KMS-11 (cell line): ENCODE measurements at regions not wholly inside any gene's neighbourhood (a gene's known extent, or its start where the extent isn't known, plus 50 kb on each side); places are given as distances from the start of the nearest gene placed in this dataset.

Source experiments
- H2AFZ ChIP-seq: fragments of 200-600 bp; sonication (generic); 2 replicates; pipeline ENCODE4 v1.6.1; 2016; ENCODE audit warnings: antibody characterized with exemption, mixed run types, low read depth
- H3K27ac ChIP-seq: fragments of 200-600 bp; sonication (generic); 2 replicates; pipeline ENCODE4 v1.6.1; 2016; ENCODE audit warnings: mild to moderate bottlenecking, mixed run types
- H3K27me3 ChIP-seq: fragments of 200-600 bp; sonication (generic); 2 replicates; pipeline ENCODE4 v1.6.1; 2017; ENCODE audit warnings: mild to moderate bottlenecking, low read depth, mixed run types, moderate library complexity; ENCODE audit not compliant: insufficient read depth
- H3K36me3 ChIP-seq: fragments of 200-600 bp; sonication (generic); 2 replicates; pipeline ENCODE4 v1.6.1; 2017; ENCODE audit warnings: mild to moderate bottlenecking, mixed run types; ENCODE audit not compliant: insufficient read depth
- H3K4me1 ChIP-seq: fragments of 200-600 bp; sonication (generic); 2 replicates; pipeline ENCODE4 v1.6.1; 2016; ENCODE audit warnings: mild to moderate bottlenecking, low read depth, mixed run types; ENCODE audit not compliant: poor library complexity, severe bottlenecking
- H3K4me2 ChIP-seq: fragments of 200-600 bp; sonication (generic); 2 replicates; pipeline ENCODE4 v1.7.0; 2016; ENCODE audit warnings: mild to moderate bottlenecking, mixed run types
- H3K4me3 ChIP-seq: fragments of 200-600 bp; sonication (generic); IDR thresholded peaks from 2 replicates; pipeline ENCODE4 v1.6.1; 2017; ENCODE audit warnings: low read depth, low read length, mixed read lengths; ENCODE audit not compliant: insufficient read depth
- H3K79me2 ChIP-seq: fragments of 200-600 bp; sonication (generic); 2 replicates; pipeline ENCODE4 v1.6.1; 2016; ENCODE audit warnings: low read depth, mixed run types; ENCODE audit not compliant: insufficient read depth
- H3K9ac ChIP-seq: fragments of 200-600 bp; sonication (generic); 2 replicates; pipeline ENCODE4 v1.6.1; 2016; ENCODE audit warnings: mild to moderate bottlenecking, mixed run types
- H4K20me1 ChIP-seq: fragments of 200-600 bp; sonication (generic); 2 replicates; pipeline ENCODE4 v1.6.1; 2016; ENCODE audit warnings: mild to moderate bottlenecking, mixed run types; ENCODE audit not compliant: insufficient read depth
- TF ChIP-seq, protein P1 (sequence below): fragments of 200-600 bp; sonication (generic); conservative IDR thresholded peaks from 2 replicates; pipeline ENCODE4 v1.6.1; 2017; ENCODE audit warnings: low read depth, mild to moderate bottlenecking, antibody characterized with exemption, low read length, moderate library complexity, mixed read lengths

DNA sequence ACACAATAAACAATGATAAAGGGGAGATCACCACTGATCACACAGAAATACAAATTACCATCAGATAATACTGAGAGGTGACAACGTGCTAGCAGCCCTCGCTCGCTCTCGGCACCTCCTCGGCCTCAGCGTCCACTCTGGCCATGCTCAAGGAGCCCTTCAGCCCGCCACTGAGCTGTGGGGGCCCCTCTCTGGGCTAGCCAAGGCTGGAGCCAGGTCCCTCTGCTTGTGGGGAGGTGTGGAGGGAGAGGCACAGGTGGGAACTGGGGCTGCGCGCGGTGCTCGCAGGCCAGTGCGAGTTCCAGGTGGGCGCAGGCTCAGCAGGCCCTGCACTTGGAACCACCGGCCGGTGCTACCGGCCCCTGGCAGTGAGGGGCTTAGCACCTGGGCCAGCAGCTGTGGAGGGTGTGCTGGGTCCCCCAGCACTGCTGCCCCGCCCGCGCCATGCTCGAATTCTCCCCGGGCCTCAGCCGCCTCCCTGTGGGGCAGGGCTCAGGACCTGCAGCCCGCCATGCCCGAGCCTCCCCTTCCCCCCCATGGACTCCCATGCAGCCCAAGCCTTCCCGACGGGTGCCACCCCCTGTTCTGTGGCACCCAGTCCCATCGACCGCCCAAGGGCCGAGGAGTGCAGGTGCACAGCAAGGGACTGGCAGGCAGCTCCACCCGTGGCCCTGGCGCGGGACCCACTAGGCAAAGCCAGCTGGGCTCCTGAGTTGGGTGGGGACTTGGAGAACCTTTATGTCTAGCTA, 340.0 kb upstream of the GULP1 start:
- H3K27me3 ChIP-seq, result no peaks in the 10 kb centered on the region
- H3K4me2 ChIP-seq, result no peak overlapping the region
- no peak overlapping the region for H3K27ac ChIP-seq
- H4K20me1 ChIP-seq, result no peaks in the 10 kb centered on the region
- no peaks in the 10 kb centered on the region for H3K4me1 ChIP-seq
- no peaks in the 10 kb centered on the region for H3K79me2 ChIP-seq
- no peak overlapping the region for H3K9ac ChIP-seq
- no peaks in the 10 kb centered on the region for H3K36me3 ChIP-seq
- H3K4me3 ChIP-seq, result no peak overlapping the region
- TF ChIP-seq, protein P1, sequence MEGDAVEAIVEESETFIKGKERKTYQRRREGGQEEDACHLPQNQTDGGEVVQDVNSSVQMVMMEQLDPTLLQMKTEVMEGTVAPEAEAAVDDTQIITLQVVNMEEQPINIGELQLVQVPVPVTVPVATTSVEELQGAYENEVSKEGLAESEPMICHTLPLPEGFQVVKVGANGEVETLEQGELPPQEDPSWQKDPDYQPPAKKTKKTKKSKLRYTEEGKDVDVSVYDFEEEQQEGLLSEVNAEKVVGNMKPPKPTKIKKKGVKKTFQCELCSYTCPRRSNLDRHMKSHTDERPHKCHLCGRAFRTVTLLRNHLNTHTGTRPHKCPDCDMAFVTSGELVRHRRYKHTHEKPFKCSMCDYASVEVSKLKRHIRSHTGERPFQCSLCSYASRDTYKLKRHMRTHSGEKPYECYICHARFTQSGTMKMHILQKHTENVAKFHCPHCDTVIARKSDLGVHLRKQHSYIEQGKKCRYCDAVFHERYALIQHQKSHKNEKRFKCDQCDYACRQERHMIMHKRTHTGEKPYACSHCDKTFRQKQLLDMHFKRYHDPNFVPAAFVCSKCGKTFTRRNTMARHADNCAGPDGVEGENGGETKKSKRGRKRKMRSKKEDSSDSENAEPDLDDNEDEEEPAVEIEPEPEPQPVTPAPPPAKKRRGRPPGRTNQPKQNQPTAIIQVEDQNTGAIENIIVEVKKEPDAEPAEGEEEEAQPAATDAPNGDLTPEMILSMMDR, result no peak
- H2AFZ ChIP-seq, result no peak overlapping the region

DNA sequence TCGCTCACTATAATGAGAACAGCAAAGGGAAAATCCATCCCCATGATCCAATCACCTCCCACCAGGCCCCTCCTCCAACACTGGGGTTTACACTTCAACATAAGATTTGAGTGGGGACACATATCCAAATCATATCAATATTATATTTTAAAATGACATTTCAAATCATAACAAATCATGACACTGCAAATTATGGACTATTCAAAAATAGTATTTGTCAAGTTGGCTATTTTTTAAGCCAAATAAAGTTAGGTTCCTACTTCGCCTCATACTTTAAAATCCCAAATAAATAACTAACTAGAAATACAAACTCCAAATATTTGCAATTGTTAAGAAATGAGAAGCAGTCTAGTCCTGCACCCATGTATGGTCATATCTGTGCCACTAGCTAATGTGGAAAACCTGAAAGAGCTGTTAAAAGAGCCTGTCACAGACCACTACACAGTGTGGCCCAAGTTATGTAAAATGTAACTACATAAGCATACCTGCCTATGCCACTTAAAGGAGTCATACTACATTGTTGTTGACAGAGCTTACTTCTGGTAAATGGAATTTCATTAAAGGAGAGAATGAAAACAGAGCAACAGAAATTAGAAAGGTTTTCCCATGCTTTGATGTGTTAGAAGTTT, 334.7 kb upstream of the GULP1 start:
- no peaks in the 10 kb centered on the region for H4K20me1 ChIP-seq
- TF ChIP-seq, protein P1, result no peak
- no peak overlapping the region for H3K27ac ChIP-seq
- H3K36me3 ChIP-seq, result no peaks in the 10 kb centered on the region
- no peak overlapping the region for H3K9ac ChIP-seq
- no peak overlapping the region for H3K4me2 ChIP-seq
- H2AFZ ChIP-seq, result no peak overlapping the region
- no peaks in the 10 kb centered on the region for H3K27me3 ChIP-seq
- no peaks in the 10 kb centered on the region for H3K79me2 ChIP-seq
- H3K4me3 ChIP-seq, result no peak overlapping the region
- H3K4me1 ChIP-seq, result no peaks in the 10 kb centered on the region

DNA sequence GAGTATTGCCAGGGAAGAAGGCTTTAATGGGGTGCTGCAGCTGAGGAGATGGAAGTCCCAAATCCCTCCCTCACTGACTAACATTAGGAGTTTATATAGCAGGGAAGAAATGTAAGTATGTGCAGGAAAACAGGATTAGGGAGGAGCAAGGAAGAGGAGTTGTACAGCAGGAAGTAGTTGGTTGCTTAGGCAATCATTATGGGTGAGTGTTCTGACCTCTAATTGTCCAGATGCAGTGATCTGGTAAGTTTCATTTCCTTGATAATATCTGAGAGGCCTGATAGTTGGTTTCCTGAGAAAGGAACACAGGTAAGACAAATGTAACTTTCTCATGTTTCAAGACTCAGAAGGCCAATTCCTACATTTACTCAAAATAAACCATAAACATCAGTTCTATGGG, 331.9 kb upstream of the GULP1 start:
- Histone ChIP-seq H2AFZ (no peak overlapping the region), H3K4me2 (no peak overlapping the region), H3K4me3 (no peak overlapping the region), H3K4me1 (no peaks in the 10 kb centered on the region), H4K20me1 (no peaks in the 10 kb centered on the region), H3K79me2 (no peaks in the 10 kb centered on the region), H3K36me3 (no peaks in the 10 kb centered on the region), H3K9ac (no peak overlapping the region), H3K27me3 (no peaks in the 10 kb centered on the region), H3K27ac (no peak overlapping the region)
- TF ChIP-seq, protein P1, result no peak

DNA sequence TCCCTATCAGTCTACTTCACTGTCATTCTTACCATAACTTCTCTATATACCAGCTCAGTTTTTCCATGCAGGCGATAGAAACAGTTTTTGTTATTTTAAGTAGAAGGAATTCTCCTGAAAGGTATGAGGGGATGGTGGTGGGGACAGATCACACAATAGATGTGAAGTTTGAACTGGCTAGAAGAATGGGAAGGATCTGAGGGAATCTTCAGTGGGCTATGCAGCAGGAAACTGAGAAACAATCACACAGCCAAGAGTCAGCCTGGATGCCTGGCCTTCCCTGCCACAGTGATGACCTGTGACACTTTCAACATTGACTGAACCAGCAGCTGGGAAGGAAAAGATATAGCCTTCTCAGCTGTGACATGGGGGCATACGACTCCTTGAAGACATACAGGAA, 329.1 kb upstream of the GULP1 start:
- no peaks in the 10 kb centered on the region for H3K36me3 ChIP-seq
- no peak overlapping the region for H3K9ac ChIP-seq
- H3K27me3 ChIP-seq, result no peaks in the 10 kb centered on the region
- no peak overlapping the region for H3K4me3 ChIP-seq
- no peak overlapping the region for H3K4me2 ChIP-seq
- H3K4me1 ChIP-seq, result no peaks in the 10 kb centered on the region
- H2AFZ ChIP-seq, result no peak overlapping the region
- no peaks in the 10 kb centered on the region for H3K79me2 ChIP-seq
- TF ChIP-seq, protein P1, result no peak
- H3K27ac ChIP-seq, result no peak overlapping the region
- no peaks in the 10 kb centered on the region for H4K20me1 ChIP-seq
